ENCODE measurements at regions not wholly inside any gene's neighbourhood (a gene's known extent, or its start where the extent isn't known, plus 50 kb on each side); places are given as distances from the start of the nearest gene placed in this dataset.
A peak's percentile ranks its signal among the peaks of the same experiment; 100 is the strongest.
"Not testable (repeated sequence)": the region's sequence is repeated elsewhere in the genome, so short reads cannot be mapped to it uniquely, and the experiment has no call there.

DNA sequence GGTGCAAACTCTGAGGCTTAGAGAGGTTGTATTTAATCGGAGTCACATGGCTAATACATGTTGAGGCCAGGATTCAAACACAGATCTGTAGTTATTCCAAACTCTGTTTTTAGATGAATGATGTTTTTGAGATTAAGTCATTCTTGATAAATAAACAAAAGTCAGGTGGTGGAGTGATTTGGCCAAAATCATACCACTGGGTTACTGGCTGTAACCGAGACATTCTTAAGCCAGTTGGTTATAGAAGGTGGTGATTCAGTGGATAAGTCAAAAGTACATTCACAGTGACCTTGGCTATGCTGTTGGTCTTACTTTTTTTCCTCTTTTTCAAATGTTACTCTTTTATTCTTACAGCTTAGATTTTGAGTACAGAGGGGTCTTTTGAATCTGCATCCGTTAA is 361.4 kb downstream of the KIF20B start:
- peaks cover 0 to 3% (median 0%) of the 10 kb centered on the region in 9 donors for H3K9me3 Mint-ChIP-seq
- H3K27ac Mint-ChIP-seq, result no peak overlapping the region
- H3K4me3 Mint-ChIP-seq, result no peak overlapping the region
- no peaks in the 10 kb centered on the region for H3K36me3 Mint-ChIP-seq
- H3K4me1 Mint-ChIP-seq, result no peaks in the 10 kb centered on the region
- ATAC-seq (no peak), DNase-seq (no peak)
- POLR2A ChIA-PET, result no interaction called here
- H3K27me3 Mint-ChIP-seq, result peaks cover 0 to 9% (median 0%) of the 10 kb centered on the region in 5 donors

DNA sequence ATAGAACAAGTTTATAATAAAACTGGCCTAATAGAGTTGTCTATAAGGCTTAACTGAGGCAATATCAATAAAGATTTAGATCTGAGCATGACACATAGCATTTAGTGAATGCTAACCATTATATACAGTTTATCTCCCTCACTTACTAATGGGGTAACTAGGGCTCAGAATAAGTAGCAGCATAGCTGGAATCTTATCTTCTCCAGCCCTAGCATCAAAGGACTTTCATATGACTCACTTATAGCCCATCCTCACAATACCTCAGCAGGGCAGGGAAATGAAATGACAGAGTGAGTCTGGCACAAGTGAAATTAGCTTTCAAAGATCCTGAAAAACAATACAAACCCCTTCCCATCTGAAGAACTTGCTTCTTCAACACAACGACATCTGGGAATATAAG is 362.9 kb downstream of the KIF20B start:
- no peaks in the 10 kb centered on the region for H3K36me3 Mint-ChIP-seq
- H3K27ac Mint-ChIP-seq, result no peak overlapping the region
- DNase-seq (no peak), ATAC-seq (no peak)
- POLR2A ChIA-PET, result no interaction called here
- H3K4me1 Mint-ChIP-seq, result no peaks in the 10 kb centered on the region
- H3K27me3 Mint-ChIP-seq, result peaks cover 0 to 9% (median 0%) of the 10 kb centered on the region in 5 donors
- no peak overlapping the region for H3K4me3 Mint-ChIP-seq
- H3K9me3 Mint-ChIP-seq, result peaks cover 0 to 3% (median 0%) of the 10 kb centered on the region in 9 donors

- no peaks in the 10 kb centered on the region for H3K4me1 Mint-ChIP-seq
- no peak overlapping the region for H3K4me3 Mint-ChIP-seq
- H3K27ac Mint-ChIP-seq, result no peak overlapping the region
- DNase-seq (no peak), ATAC-seq (no peak)
- no peaks in the 10 kb centered on the region for H3K36me3 Mint-ChIP-seq
- POLR2A ChIA-PET, result no interaction called here
- H3K27me3 Mint-ChIP-seq, result no peaks in the 10 kb centered on the region
- H3K9me3 Mint-ChIP-seq, result peaks cover 0 to 3% (median 0%) of the 10 kb centered on the region in 9 donors
Measured at GRCh38 chr10:90066435-90066834, 365.0 kb downstream of the KIF20B start.

DNA sequence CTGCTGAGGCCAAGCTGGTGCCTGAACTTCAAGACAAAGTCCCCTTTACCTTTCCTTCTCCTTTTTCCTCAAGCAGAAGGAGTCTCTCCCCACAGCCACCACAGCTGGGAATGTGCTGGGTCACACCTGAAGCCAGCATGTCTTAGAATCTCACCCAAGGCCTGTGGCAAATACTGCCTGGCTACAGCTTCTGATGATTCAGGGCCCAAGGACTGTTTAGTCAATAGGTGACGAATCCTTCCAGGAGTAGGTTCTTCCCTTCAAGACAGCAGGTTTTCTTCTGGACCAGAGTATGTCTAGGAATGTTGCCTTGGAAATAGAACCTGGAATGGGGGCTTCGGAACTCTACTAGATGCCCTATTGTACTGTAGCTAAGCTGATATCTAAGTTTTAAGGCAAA is 374.6 kb downstream of the KIF20B start:
- peaks cover 0 to 10% (median 0%) of the 10 kb centered on the region in 4 donors for H3K4me1 Mint-ChIP-seq
- POLR2A ChIA-PET, result no interaction called here
- H3K27me3 Mint-ChIP-seq, result peaks cover 0 to 18% (median 7%) of the 10 kb centered on the region in 5 donors
- H3K4me3 Mint-ChIP-seq, result no peak overlapping the region
- no peaks in the 10 kb centered on the region for H3K36me3 Mint-ChIP-seq
- H3K27ac Mint-ChIP-seq, result no peak overlapping the region
- peaks cover 0 to 16% (median 0%) of the 10 kb centered on the region in 9 donors for H3K9me3 Mint-ChIP-seq
- DNase-seq (no peak), ATAC-seq (no peak)

- H3K36me3 Mint-ChIP-seq, result no peaks in the 10 kb centered on the region
- H3K9me3 Mint-ChIP-seq, result peaks cover 0 to 8% (median 0%) of the 10 kb centered on the region in 9 donors
- POLR2A ChIA-PET, result no interaction called here
- peaks cover 0 to 20% (median 7%) of the 10 kb centered on the region in 5 donors for H3K27me3 Mint-ChIP-seq
- no peaks in the 10 kb centered on the region for H3K4me1 Mint-ChIP-seq
- H3K4me3 Mint-ChIP-seq, result no peak overlapping the region
- no peak overlapping the region for H3K27ac Mint-ChIP-seq
- DNase-seq (no peak), ATAC-seq (no peak)
Measured at GRCh38 chr10:90079819-90080218, 378.4 kb downstream of the KIF20B start.

GRCh38 chr10:90086606-90087190 is 385.3 kb downstream of the KIF20B start:
- H3K9me3 Mint-ChIP-seq, H3K4me3 Mint-ChIP-seq, H3K4me1 Mint-ChIP-seq, DNase-seq, ATAC-seq, H3K36me3 Mint-ChIP-seq, POLR2A ChIA-PET, H3K27me3 Mint-ChIP-seq: not testable (repeated sequence)
- peak overlapping the region in 1 of 10 donors; percentile 53 for H3K27ac Mint-ChIP-seq

GRCh38 chr10:90087197-90088023 is 386.0 kb downstream of the KIF20B start:
- POLR2A ChIA-PET, result no interaction called here
- Mint-ChIP-seq H3K4me3 (no peak overlapping the region), H3K27ac (no peak overlapping the region), H3K9me3 (no peaks in the 10 kb centered on the region), H3K36me3 (no peaks in the 10 kb centered on the region), H3K27me3 (peaks cover 0 to 7% (median 0%) of the 10 kb centered on the region in 5 donors), H3K4me1 (peaks cover 0 to 4% (median 0%) of the 10 kb centered on the region in 4 donors)
- ATAC-seq, result no peak
- DNase-seq, result no peak

- Mint-ChIP-seq H3K4me1 (peaks cover 0 to 4% (median 0%) of the 10 kb centered on the region in 4 donors), H3K9me3 (no peaks in the 10 kb centered on the region), H3K4me3 (no peak overlapping the region), H3K36me3 (no peaks in the 10 kb centered on the region), H3K27ac (no peak overlapping the region), H3K27me3 (peaks cover 0 to 3% (median 0%) of the 10 kb centered on the region in 5 donors)
- ATAC-seq, result no peak
- DNase-seq, result no peak
- POLR2A ChIA-PET, result no interaction called here
Measured at GRCh38 chr10:90088024-90088317, 386.6 kb downstream of the KIF20B start.

DNA sequence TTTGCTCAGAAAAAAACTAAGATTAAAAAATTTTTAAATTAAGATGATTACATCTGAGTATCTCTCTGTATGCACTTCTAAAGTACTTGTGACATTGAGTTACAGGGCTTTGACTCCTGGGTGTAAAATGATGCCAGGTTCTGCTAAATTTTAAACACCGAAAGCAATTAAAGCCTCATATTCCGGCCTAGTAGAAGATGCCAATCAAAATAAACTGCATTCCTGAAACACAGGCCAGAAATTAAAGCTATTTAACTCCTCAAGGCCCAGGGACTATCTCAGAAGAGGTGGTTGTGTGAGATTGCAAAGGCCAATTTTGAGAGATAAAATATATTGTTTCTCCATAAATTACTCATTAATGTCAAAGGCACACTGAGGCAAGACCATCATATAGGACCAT is 388.3 kb downstream of the KIF20B start:
- POLR2A ChIA-PET, result no interaction called here
- no peak for DNase-seq
- peaks cover 0 to 4% (median 0%) of the 10 kb centered on the region in 4 donors for H3K4me1 Mint-ChIP-seq
- no peak for ATAC-seq
- H3K4me3 Mint-ChIP-seq, result no peak overlapping the region
- no peak overlapping the region for H3K27ac Mint-ChIP-seq
- H3K36me3 Mint-ChIP-seq, result no peaks in the 10 kb centered on the region
- H3K9me3 Mint-ChIP-seq, result no peaks in the 10 kb centered on the region
- H3K27me3 Mint-ChIP-seq, result peaks cover 0 to 1% (median 0%) of the 10 kb centered on the region in 5 donors

GRCh38 chr10:90096196-90096595 is 394.8 kb downstream of the KIF20B start:
- Mint-ChIP-seq H3K4me3 (no peak overlapping the region), H3K4me1 (no peaks in the 10 kb centered on the region), H3K27me3 (peaks cover 0 to 3% (median 0%) of the 10 kb centered on the region in 5 donors), H3K9me3 (no peaks in the 10 kb centered on the region), H3K36me3 (no peaks in the 10 kb centered on the region), H3K27ac (no peak overlapping the region)
- POLR2A ChIA-PET, result no interaction called here
- DNase-seq (no peak), ATAC-seq (no peak)

DNA sequence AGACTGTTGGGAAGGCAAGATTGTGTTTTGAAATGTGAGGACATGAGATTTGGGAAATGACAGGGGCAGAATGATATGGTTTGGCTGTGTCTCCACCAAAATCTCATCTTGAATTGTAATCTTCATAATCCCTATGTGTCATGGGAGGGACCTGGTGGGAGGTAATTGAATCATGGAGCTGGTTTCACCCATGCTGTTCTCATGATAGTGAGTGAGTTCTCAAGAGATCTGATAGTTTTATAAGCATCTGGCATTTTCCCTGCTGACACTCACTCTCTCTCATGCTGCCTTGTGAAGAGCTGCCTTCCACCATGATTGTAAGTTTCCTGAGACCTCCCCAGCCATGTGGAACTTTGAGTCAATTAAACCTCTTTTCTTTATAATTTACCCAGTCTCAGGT is 406.2 kb downstream of the KIF20B start:
- H3K27ac Mint-ChIP-seq, ATAC-seq, H3K4me1 Mint-ChIP-seq, DNase-seq, POLR2A ChIA-PET, H3K36me3 Mint-ChIP-seq, H3K4me3 Mint-ChIP-seq, H3K27me3 Mint-ChIP-seq: not testable (repeated sequence)
- peaks cover 0 to 24% (median 0%) of the 10 kb centered on the region in 9 donors for H3K9me3 Mint-ChIP-seq

DNA sequence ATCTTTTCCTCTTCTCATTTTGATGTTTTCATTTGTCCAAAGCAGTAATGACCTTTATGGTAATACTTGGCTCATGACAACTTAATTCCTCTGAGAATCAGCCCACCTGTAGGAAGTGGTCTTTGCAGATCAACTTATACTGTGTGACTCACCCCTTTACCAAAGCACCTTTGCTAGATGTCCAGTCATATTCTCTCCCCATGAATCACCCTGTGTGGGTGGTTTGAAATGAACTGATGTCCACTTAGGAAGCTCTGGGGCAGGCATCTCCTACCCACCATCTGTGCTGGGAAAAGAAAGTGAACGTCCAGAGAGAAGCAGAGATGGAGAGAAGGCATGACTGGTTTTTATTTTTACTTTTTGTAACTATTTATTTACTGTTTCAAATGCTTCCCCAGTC is 410.3 kb downstream of the KIF20B start:
- H3K4me1 Mint-ChIP-seq, result no peaks in the 10 kb centered on the region
- H3K27me3 Mint-ChIP-seq, result peaks cover 0 to 8% (median 0%) of the 10 kb centered on the region in 5 donors
- H3K36me3 Mint-ChIP-seq, result no peaks in the 10 kb centered on the region
- H3K9me3 Mint-ChIP-seq, result peaks cover 0 to 24% (median 2%) of the 10 kb centered on the region in 9 donors
- H3K4me3 Mint-ChIP-seq, result no peak overlapping the region
- DNase-seq (no peak), ATAC-seq (no peak)
- POLR2A ChIA-PET, result no interaction called here
- no peak overlapping the region for H3K27ac Mint-ChIP-seq

DNA sequence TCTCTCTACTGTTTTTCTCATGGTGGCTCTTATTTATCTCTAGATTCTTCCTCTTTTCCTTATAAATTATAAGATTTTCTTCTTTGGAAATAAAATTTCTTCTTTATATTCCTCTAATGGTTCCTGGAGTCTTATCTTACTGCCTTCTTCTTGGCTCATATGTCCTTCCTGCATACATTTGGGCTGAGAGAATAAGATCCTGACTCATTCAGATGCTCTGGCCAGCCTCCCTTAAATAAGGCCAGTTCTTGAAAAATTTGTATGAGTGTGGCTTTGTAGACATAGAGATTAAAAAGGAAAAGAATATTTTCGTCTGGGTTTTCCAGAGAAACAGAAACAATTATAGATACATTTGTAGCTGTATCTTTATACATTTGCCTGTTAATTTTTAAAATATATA is 411.3 kb downstream of the KIF20B start:
- no peaks in the 10 kb centered on the region for H3K36me3 Mint-ChIP-seq
- DNase-seq (no peak), ATAC-seq (no peak)
- POLR2A ChIA-PET, result no interaction called here
- peaks cover 0 to 12% (median 1%) of the 10 kb centered on the region in 5 donors for H3K27me3 Mint-ChIP-seq
- no peaks in the 10 kb centered on the region for H3K4me1 Mint-ChIP-seq
- H3K27ac Mint-ChIP-seq, result no peak overlapping the region
- peaks cover 0 to 31% (median 4%) of the 10 kb centered on the region in 9 donors for H3K9me3 Mint-ChIP-seq
- no peak overlapping the region for H3K4me3 Mint-ChIP-seq

DNA sequence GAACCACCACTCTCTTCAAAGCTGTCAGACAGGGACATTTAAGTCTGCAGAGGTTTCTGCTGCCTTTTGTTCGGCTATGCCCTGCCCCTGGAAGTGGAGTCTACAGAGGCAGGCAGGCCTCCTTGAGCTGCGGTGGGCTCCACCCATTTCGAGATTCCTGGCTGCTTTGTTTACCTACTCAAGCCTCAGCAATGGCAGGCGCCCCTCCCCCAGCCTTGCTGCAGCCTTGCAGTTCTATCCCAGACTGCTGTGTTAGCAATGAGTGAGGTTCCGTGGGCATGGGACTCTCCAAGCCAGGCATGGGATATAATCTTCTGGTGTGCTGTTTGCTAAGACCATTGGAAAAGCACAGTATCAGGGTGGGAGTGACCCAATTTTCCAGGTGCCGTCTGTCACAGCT is 417.2 kb downstream of the KIF20B start:
- H3K4me3 Mint-ChIP-seq, H3K4me1 Mint-ChIP-seq, H3K27ac Mint-ChIP-seq, DNase-seq, ATAC-seq, POLR2A ChIA-PET, H3K36me3 Mint-ChIP-seq: not testable (repeated sequence)
- Mint-ChIP-seq H3K9me3 (peaks cover 0 to 26% (median 5%) of the 10 kb centered on the region in 9 donors), H3K27me3 (peaks cover 0 to 11% (median 4%) of the 10 kb centered on the region in 5 donors)
